HCT116 (cell line): ENCODE measurements at regions not wholly inside any gene's neighbourhood (a gene's known extent, or its start where the extent isn't known, plus 50 kb on each side); places are given as distances from the start of the nearest gene placed in this dataset.
"Not testable (repeated sequence)": the region's sequence is repeated elsewhere in the genome, so short reads cannot be mapped to it uniquely, and the experiment has no call there.

ENCODE experiments used
- ATAC-seq: fragments of 200-7000 bp; cut with Tn5 transposase; 2 replicates; pipeline ENCODE4 v1.9.1; 2020; ENCODE audit warnings: mild to moderate bottlenecking, moderate library complexity
- BruUV-seq: library from RNA; stranded (reverse); fragments of 400-500 nt; replicated peaks from 2 replicates; lab custom pipeline; 2021; lab: Mats Ljungman, UMichigan
- CTCF ChIA-PET: fragments of 300-600 bp; sonication (Branson Sonifier 250); formaldehyde crosslinking; loops from one replicate; lab custom pipeline; 2021; ENCODE audit warnings: antibody characterized with exemption; lab: Charles Lee
- POLR2A ChIA-PET: fragments of 300-600, 350-600 bp; sonication (Branson Sonifier 250); formaldehyde crosslinking; loops from one replicate; lab custom pipeline; 2021; ENCODE audit warnings: antibody characterized with exemption; lab: Charles Lee
- RAD21 ChIA-PET, 2 experiments: fragments of 300-600 bp; sonication (Branson Sonifier 250); formaldehyde crosslinking; loops; one replicate each; lab custom pipeline; 2023; ENCODE audit warnings: low total read pairs in 2 of 2; ENCODE audit not compliant: uncharacterized antibody in 2 of 2, unreplicated experiment in 2 of 2, low non-redundant PET in 1 of 2; lab: Charles Lee
- DNase-seq: peaks from one replicate; pipeline ENCODE4 v3.0.0-alpha.2; 2010; ENCODE audit warnings: low read depth, low spot score
- H2AFZ ChIP-seq: fragments of 200-600 bp; shearing (Covaris generic), sonication (generic); 2 replicates; pipeline ENCODE4 v1.6.1; 2017; ENCODE audit warnings: low read depth, mixed run types, mixed read lengths, antibody characterized with exemption, low read length; ENCODE audit not compliant: poor library complexity, severe bottlenecking
- H3K27ac ChIP-seq: 2 replicates; pipeline ENCODE4 v1.5.1; 2012; ENCODE audit warnings: low read depth, low read length
- H3K27me3 ChIP-seq: fragments of 200-600 bp; sonication (generic); 2 replicates; pipeline ENCODE4 v1.6.1; 2016; ENCODE audit warnings: mixed run types, low read length, mixed read lengths; ENCODE audit not compliant: insufficient read depth
- H3K36me3 ChIP-seq, 2 experiments: fragments of 200-500 bp in 1 of 2; fragments of 200-600 bp in 1 of 2; sonication (Bioruptor generic) in 1 of 2; sonication (generic) in 1 of 2; 2 replicates each; pipeline versions ENCODE4 v1.5.1 to v1.6.1; 2014 to 2016; ENCODE audit warnings: low read length in 2 of 2, inconsistent platforms in 1 of 2, mixed read lengths in 1 of 2, mixed run types in 1 of 2; ENCODE audit not compliant: insufficient read depth in 2 of 2, control insufficient read depth in 1 of 2
- H3K4me1 ChIP-seq, 2 experiments: fragments of 200-600 bp in 1 of 2; sonication (generic) in 1 of 2; 2 replicates each; pipeline versions ENCODE4 v1.5.1 to v1.6.1; 2012 to 2017; ENCODE audit warnings: low read length in 2 of 2, inconsistent platforms in 1 of 2, mild to moderate bottlenecking in 1 of 2, mixed read lengths in 1 of 2, mixed run types in 1 of 2, moderate library complexity in 1 of 2; ENCODE audit not compliant: insufficient read depth in 2 of 2, control insufficient read depth in 1 of 2
- H3K4me2 ChIP-seq: fragments of 200-600 bp; sonication (generic); 2 replicates; pipeline ENCODE4 v1.6.1; 2017; ENCODE audit warnings: mixed run types, low read length, mixed read lengths
- H3K4me3 ChIP-seq, 2 experiments: fragments of 200-600 bp in 1 of 2; sonication (generic) in 1 of 2; replicated peaks in 1 of 2; 2 replicates each; pipeline ENCODE4 v1.5.1; 2011 to 2016; ENCODE audit warnings: low read length in 2 of 2, control low read depth in 1 of 2, low read depth in 1 of 2, mild to moderate bottlenecking in 1 of 2, mixed read lengths in 1 of 2, mixed run types in 1 of 2
- H3K79me2 ChIP-seq: fragments of 200-600 bp; sonication (generic); 2 replicates; pipeline ENCODE4 v1.6.1; 2017; ENCODE audit warnings: mild to moderate bottlenecking, mixed run types, low read length, moderate library complexity, mixed read lengths; ENCODE audit not compliant: insufficient read depth
- H3K9ac ChIP-seq: fragments of 200-600 bp; sonication (generic); 2 replicates; pipeline ENCODE4 v1.6.1; 2016; ENCODE audit warnings: low read length, mixed read lengths
- H3K9me2 ChIP-seq: fragments of 200-600 bp; sonication (generic), shearing (Covaris generic); 2 replicates; pipeline ENCODE4 v1.6.1; 2017; ENCODE audit warnings: mixed run types, mild to moderate bottlenecking, moderate library complexity; ENCODE audit not compliant: insufficient read depth
- H3K9me3 ChIP-seq, 2 experiments: fragments of 200-500 bp in 1 of 2; fragments of 200-600 bp in 1 of 2; sonication (Bioruptor generic) in 1 of 2; sonication (generic) in 1 of 2; 2 replicates each; pipeline ENCODE4 v1.6.1; 2014 to 2017; ENCODE audit warnings: low read length in 2 of 2, mixed read lengths in 2 of 2, inconsistent platforms in 1 of 2, low read depth in 1 of 2, mild to moderate bottlenecking in 1 of 2, mixed run types in 1 of 2, moderate library complexity in 1 of 2; ENCODE audit not compliant: control insufficient read depth in 1 of 2, insufficient read depth in 1 of 2
- H4K20me1 ChIP-seq: fragments of 200-600 bp; sonication (generic), shearing (Covaris generic); 2 replicates; pipeline ENCODE4 v1.6.1; 2017; ENCODE audit warnings: mixed run types, mild to moderate bottlenecking, moderate library complexity; ENCODE audit not compliant: insufficient read depth
- ATF3 ChIP-seq: IDR thresholded peaks from 2 replicates; pipeline ENCODE4 v1.6.1; 2012
- CTCF ChIP-seq, 3 experiments: fragments of 200-600 bp in 1 of 3; sonication (generic) in 1 of 3; IDR thresholded peaks in 2 of 3; conservative IDR thresholded peaks in 1 of 3; 2 replicates each; pipeline ENCODE4 v1.5.1; 2012 to 2017; ENCODE audit warnings: low read depth in 2 of 3, low read length in 2 of 3, antibody characterized with exemption in 1 of 3, borderline replicate concordance in 1 of 3, control low read depth in 1 of 3, mild to moderate bottlenecking in 1 of 3, mixed read lengths in 1 of 3, mixed run types in 1 of 3, moderate library complexity in 1 of 3; ENCODE audit not compliant: insufficient read depth in 1 of 3
- EGR1 ChIP-seq: IDR thresholded peaks from 2 replicates; pipeline ENCODE4 v1.6.1; 2012; ENCODE audit warnings: low read depth
- EZH2 ChIP-seq: fragments of 200-600 bp; sonication (generic); IDR thresholded peaks from 2 replicates; pipeline ENCODE4 v1.6.1; 2017; ENCODE audit warnings: antibody characterized with exemption, mixed run types
- EZH2phosphoT487 ChIP-seq: fragments of 200-600 bp; IDR thresholded peaks from 2 replicates; pipeline ENCODE4 v1.6.1; 2018; ENCODE audit warnings: antibody characterized with exemption, borderline replicate concordance
- JUND ChIP-seq: IDR thresholded peaks from 2 replicates; pipeline ENCODE4 v1.6.1; 2012
- MAX ChIP-seq: IDR thresholded peaks from 2 replicates; pipeline ENCODE4 v1.6.1; 2012
- POLR2A ChIP-seq: IDR thresholded peaks from 2 replicates; pipeline ENCODE4 v1.7.0; 2011; ENCODE audit warnings: borderline replicate concordance; ENCODE audit not compliant: insufficient read depth, insufficient read length; ENCODE audit errors: extremely low read depth
- POLR2AphosphoS5 ChIP-seq: IDR thresholded peaks from 2 replicates; pipeline ENCODE4 v1.6.1; 2011; ENCODE audit warnings: mild to moderate bottlenecking, low read depth, low read length, moderate library complexity
- RAD21 ChIP-seq: IDR thresholded peaks from 2 replicates; pipeline ENCODE4 v1.6.1; 2012; ENCODE audit warnings: low read depth, mild to moderate bottlenecking
- REST ChIP-seq: IDR thresholded peaks from 2 replicates; pipeline ENCODE4 v1.6.1; 2012; ENCODE audit warnings: low read depth
- SRF ChIP-seq: IDR thresholded peaks from 2 replicates; pipeline ENCODE4 v1.6.1; 2012; ENCODE audit warnings: low read depth
- TCF7L2 ChIP-seq: IDR thresholded peaks from 2 replicates; pipeline ENCODE4 v1.7.0; 2011; ENCODE audit warnings: borderline replicate concordance, inconsistent platforms; ENCODE audit not compliant: insufficient read depth, insufficient read length; ENCODE audit errors: extremely low read depth
- ZBTB33 ChIP-seq: IDR thresholded peaks from 2 replicates; pipeline ENCODE4 v1.6.1; 2011; ENCODE audit warnings: mild to moderate bottlenecking, low read length, moderate library complexity; ENCODE audit not compliant: insufficient replicate concordance; ENCODE audit errors: extremely low read depth
- ZNF274 ChIP-seq: fragments of 200-500 bp; sonication (Bioruptor generic); IDR thresholded peaks from 2 replicates; pipeline ENCODE4 v1.6.1; 2014; ENCODE audit warnings: mild to moderate bottlenecking, low read depth, low read length, inconsistent platforms
- intact Hi-C: fragments of 100-400 bp; cut with micrococcal nuclease; formaldehyde crosslinking; loops from 2 replicates; pipeline ENCODE4 v1.10.0; 2022

GRCh38 chr15:72844067-72844466, 60.5 kb upstream of the ADPGK start:
- POLR2A ChIA-PET, result no interaction called here
- RAD21 ChIA-PET, result no interaction called here
- intact Hi-C loops, result no loop called here
- Histone ChIP-seq H3K9ac (no peak overlapping the region), H3K79me2 (no peaks in the 10 kb centered on the region), H3K4me1 (no peaks in the 10 kb centered on the region), H3K9me3 (no peaks in the 10 kb centered on the region), H4K20me1 (no peaks in the 10 kb centered on the region), H3K4me2 (no peak overlapping the region), H3K27me3 (peaks cover 21% of the 10 kb centered on the region), H3K36me3 (no peaks in the 10 kb centered on the region), H3K27ac (no peak overlapping the region), H3K4me3 (no peak overlapping the region), H3K9me2 (no peaks in the 10 kb centered on the region), H2AFZ (no peak overlapping the region)
- TF ChIP-seq POLR2A (no peak), POLR2AphosphoS5 (no peak), SRF (no peak), JUND (no peak), ZNF274 (no peak), EGR1 (no peak), EZH2phosphoT487 (no peak), MAX (no peak), EZH2 (no peak), RAD21 (no peak), TCF7L2 (no peak), REST (no peak), ATF3 (no peak), CTCF (IDR thresholded peaks at IDR 0.05 in 2 of 3, conservative IDR thresholded peaks at IDR 0.05 in 1 of 3; ENCODE audit: borderline replicate concordance in 1 of 3, insufficient read depth in 1 of 3, low read depth in 2 of 3, low read length in 2 of 3) (no peak), ZBTB33 (no peak)
- DNase-seq (no peak), ATAC-seq (no peak)
- no TSS peak for BruUV-seq
- CTCF ChIA-PET, result no interaction called here

- DNase-seq, H2AFZ ChIP-seq, H3K36me3 ChIP-seq, H3K79me2 ChIP-seq, H3K9me3 ChIP-seq, BruUV-seq, H3K4me3 ChIP-seq, ATAC-seq, H3K4me2 ChIP-seq, CTCF ChIA-PET, H4K20me1 ChIP-seq, H3K27ac ChIP-seq, intact Hi-C loops, POLR2A ChIA-PET, RAD21 ChIA-PET, H3K4me1 ChIP-seq, H3K9ac ChIP-seq, H3K9me2 ChIP-seq: not testable (repeated sequence)
- peaks cover 18% of the 10 kb centered on the region for H3K27me3 ChIP-seq
These were observed 59.8 kb upstream of the ADPGK start for GRCh38 chr15:72843340-72843739.
